ENCODE measurements at regions not wholly inside any gene's neighbourhood (a gene's known extent, or its start where the extent isn't known, plus 50 kb on each side); places are given as distances from the start of the nearest gene placed in this dataset.
"Not testable (repeated sequence)": the region's sequence is repeated elsewhere in the genome, so short reads cannot be mapped to it uniquely, and the experiment has no call there.

DNA sequence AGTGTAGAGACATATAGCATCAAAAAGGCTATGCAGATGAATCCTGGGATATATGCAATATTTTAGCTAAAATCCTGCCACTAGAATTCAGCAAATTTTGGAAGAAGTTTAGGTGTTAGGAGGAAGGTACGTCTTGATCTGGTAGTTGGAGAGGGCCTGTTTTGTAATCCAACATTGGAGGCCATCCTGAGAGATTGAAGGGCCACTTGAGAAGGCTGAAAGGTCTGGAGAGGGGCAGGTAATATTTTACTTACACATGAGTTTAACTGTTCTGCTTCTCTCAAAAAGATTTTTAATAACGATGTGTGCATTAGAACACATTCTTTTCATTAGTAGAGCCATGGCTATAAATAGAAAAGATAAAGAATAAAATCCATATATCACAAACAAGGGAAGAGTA is 422.1 kb downstream of the RAB38 start:
- DNase-seq = no peak

DNA sequence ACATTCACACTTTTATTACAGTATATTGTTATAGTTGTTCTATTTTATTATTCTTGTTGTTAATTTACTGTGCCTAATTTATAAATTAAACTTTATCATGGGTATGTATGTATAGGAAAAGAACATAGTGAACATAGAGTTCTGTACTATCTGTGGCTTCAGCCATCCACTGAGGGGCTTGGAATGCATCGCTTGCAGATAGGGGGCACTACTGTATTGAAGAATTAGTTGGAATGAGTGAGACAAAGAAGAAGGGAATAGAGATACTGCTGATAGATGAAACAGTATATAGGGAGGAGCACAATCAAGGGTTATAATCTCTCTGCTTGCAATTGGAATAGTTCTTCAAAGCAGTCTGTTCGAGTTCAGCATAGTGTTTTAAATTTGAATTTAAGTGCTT is 432.2 kb downstream of the RAB38 start:
- no peak for DNase-seq

DNA sequence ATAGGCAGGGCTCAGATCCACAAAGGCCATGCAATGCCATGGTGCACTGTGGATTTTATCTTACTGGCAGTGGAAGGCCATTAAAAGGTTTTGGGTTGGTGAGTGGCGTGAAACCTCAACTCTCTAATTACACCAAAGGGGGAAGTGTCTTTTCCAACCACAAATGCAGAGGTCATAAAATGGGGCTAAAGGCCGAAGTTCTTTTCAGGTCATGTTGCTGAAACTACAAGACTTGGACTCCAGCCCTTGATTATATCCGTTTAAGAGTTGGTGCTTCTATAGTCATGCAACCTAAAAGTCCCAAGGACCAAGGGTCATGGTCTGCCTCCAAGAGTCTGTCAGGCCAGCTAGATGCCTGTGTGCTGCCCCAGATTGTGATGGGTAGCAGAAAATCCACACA is 434.3 kb downstream of the RAB38 start:
- DNase-seq = no peak

DNA sequence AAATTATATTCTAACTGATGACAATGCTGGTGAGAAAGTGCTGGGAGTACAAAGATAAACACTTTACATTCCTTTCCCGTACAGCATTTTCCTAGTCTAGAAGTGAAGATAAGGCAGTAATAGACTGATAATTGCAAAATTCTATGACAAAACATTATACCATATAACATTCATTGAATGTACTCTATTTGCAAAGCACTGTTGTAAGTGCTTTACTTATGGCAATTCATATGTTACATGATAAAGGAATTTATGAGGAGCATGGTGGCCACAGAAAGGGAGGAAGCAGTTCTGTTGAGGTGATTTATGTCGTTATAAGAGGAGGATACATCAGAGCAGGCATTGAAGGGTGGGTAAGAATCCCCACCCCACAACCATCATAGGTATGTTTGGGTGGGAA is 434.8 kb downstream of the RAB38 start:
- no peak for DNase-seq

DNA sequence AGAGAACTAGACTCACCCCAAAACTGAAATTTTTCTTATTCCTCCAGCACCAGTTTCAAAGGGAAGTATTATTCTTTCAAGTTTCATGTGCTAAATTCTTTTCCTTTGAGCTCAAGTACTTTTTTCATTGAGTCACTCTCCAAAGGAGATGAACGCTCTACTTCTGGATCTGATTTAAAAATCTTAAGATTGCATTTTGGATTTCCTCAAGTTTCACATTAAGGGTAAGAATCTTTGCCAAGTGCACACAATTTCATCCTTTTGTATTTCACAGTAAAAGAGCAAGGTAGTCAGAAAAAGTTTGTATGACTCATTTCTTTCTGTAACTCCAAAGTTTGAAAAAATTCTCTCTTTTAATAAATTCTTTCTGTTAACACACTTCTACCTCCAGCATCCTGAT is 435.5 kb downstream of the RAB38 start:
- DNase-seq = no peak

DNA sequence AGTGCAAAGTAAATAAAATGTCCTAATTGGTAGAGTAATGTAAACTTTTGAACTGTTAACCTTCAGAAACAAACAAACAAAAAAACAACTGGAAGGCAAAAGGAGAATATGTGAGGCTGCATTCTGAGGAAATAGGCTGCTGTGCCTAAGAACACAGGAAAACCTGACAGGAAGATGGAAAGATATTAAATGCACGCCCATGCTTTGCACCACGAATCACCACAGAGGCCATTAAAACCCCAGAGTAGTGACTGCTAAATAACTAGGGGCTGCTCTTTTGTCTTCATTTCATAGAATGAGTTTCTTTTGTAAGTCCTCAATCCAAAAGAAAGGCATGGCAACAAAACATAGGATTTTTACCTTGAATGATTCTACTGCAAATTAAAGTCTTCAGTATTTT is 436.0 kb downstream of the RAB38 start:
- DNase-seq = no peak

DNA sequence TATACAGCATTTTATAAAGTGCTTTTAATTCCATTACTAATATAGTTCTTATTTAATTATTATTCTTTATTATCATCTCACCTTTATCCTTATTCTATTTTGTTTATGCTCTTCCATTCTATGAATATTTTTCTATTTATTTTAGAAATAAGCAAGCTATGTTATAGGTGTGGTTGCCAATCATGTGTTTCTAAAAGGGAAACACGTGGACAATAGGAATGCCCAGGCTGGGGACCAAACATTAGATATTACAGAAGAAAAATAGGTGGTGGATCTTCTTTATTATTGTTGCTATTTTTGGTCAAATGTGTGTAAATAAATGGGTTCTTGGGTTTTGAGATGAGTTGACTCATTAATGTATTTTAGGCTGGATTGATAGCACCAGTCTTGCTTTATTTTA is 438.3 kb downstream of the RAB38 start:
- no peak for DNase-seq

DNA sequence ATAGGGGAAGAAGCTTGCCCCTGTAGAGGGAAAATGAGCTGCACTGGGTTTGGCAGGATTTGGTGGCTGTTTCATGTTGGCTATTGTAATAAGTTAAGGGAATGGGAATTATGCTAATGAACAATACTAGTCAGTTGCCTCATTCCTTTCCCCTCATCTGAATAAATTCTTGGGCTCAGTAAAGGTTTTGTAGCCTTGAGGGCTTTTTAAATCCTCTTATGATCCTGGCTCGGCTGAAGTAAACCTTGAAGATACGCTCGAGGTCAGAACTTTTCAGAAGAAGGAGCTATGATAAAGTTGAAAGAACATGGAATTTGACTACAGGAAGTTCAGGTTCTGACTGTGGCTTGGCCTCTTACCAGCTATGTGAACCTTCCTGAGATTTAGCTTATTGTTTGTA is 448.7 kb downstream of the RAB38 start:
- DNase-seq = no peak

DNA sequence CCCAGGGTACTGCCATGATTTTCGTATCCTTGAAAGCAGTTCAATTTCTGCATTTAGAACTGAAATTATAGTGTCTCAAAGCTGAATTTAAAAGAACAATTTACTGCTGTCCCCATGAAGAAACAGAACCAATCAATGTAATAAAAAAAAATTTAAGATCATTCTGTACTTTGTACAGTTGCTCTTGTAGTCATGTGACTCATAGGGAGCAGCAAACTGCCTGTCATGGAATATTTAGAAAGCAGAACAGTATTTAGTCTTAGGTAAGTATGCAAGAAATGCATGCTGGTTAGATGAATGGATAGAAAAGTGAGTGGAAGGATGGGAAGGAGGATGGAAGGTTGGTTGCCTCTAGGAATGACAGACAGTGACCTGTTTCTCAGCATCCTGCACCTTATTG is 450.9 kb downstream of the RAB38 start:
- DNase-seq = no peak

DNA sequence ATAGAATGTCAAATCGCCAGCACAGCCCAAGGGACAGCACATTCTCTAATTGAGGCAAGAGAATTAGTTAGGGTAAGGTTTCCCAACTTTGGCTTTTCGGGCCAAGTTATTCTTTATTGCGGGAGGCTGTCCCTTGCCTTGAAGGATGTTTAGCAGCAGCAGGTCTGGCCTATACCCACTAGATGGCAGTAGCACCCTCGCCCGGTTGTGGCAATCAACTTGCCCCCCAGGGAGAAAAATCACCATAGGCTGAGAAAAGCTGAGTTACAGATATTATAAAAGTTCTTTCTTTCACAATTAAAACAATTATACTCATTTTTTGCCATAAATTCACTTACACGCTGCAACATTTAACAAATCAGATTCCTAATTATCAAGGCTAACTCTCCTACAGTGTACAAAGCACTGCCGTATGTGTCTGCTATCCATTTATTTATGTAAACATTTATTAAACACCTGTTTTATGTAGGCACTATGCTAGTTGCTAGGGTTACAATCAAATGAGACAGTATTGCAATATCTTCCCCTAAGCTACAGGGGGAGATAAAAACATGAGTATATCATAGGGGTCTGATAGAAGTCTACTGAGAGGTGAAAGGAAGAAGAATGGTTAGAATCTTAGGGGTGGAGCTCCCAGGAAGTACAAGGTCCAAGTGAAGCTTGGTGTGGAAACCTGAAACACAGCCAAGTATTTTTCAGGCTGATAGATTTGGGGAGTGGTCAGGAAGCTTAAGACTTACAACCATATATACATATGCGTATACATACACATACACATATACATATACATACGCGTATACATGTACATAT is 452.3 kb downstream of the RAB38 start:
- no peak for DNase-seq

DNA sequence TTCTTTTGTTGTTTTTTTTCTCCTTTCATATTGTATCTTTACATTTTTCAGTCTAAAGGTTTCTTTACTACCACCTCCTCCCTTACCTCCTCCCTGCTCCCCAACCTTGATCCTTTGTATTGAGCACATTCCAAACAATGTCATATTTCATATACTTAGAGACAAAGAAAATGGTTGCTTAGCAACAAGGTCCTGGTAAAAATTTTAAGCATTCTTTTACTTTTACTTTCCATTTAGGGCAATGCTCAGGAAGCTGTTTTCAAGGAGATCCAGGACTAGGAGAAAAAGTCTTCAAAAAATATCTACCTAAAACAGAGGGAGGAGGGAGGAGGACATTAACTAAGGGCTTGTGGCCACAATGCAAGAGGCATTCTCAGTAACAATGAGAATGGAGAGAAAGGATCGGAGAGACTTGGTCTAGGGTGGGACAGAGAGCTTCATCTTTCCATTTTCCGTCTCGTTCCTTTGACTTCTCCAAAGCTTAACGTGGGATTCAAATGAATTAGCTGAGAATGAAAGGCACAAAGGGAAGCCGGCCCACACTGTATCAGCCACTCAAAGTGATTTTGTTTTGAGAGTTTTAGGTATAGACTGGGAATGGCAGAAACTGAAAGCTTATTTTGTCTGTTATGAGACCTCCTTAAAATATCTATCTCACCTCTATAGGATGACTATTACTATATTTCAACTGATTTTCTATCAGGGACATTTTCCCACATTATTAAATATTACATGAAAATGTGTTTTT is 455.7 kb downstream of the RAB38 start:
- DNase-seq = no peak

DNA sequence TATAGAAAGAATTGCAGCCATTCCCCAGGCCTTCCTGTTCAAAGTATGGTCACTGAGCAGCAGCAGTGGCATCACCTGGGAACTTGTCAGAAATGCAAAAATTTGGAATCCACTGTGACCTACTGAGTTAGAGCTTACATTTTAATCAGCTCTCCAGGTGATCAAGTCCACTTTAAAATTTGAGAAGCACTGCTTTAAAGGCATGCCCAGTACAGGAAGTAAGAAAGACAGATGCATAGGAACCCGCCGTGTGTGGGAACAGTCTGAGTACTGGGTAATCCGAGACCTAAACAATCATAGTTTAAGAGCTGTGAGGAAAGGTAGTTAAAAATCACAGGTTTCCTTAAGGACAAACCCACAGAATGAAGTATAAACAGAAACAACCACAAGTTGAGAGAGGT is 462.4 kb downstream of the RAB38 start:
- DNase-seq = no peak

DNA sequence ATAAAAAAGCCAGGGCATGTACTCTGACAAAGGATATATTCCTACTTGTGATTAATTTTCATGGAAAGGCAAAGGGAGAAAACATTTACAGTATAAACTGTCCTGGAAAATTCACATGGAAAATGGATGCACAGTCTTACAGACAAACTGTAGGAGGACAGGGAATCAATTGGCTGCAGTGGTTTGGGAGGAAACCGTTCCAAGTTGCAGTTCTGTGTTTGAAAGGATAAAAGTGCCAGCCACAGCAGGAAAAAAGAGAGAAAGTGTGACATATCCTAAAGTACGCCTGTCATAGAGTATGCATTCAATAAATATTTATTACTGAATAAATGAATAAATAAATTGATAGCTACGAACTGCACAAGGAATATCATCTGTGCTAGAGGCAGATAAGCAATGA is 462.9 kb downstream of the RAB38 start:
- DNase-seq = no peak

DNA sequence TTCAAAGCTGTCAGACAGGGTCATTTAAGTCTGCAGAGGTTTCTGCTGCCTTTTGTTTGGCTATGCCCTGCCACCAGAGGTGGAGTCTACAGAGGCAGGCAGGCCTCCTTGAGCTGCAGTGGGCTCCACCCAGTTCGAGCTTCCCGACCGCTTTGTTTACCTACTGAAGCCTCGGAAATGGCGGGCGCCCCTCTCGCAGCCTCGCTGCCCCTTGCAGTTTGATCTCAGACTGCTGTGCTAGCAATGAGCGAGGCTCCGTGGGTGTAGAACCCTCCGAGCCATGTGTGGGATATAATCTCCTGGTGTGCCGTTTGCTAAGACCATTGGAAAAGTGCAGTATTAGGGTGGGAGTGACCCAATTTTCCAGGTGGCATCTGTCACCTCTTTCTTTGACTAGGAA is 471.7 kb downstream of the RAB38 start:
- DNase-seq = not testable (repeated sequence)

DNA sequence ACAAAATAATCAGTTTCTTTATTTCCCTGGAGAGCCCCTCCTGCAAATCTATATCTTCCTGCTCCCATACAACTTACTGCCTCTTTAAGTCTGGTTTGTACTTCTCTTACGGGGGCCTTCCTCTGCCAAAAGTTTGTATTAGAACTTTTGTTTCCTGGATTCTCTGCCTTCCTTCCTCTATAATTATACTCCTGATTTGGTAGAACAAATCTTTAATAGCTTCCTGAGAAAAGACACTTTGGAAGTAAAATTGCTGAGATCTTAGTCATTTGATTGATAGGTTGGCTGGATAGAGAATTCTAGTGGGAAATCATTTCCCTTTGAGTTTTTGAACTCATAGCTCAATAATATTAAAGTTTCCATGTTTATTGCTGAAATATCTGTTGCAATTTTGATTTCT is 499.2 kb downstream of the RAB38 start:
- DNase-seq = no peak

DNA sequence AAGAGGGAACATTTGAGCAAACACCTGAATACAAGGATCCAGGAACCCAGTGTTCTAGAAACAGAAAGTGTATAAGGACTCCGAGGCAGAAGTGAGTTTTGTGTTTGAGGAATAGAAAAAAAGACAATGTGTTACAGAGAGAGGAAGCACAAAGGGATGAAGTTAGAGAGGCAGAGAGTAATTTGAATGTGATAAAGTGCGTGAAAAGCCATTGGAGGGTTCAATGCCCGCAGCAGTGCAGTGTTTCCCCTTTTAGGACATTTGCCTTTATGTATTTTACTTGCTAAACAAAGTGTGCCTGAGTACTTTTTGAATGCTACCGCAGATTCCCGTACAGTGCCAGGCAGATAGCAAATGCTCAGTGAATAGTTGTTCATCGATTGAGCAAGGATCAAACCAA is 508.5 kb downstream of the RAB38 start:
- DNase-seq = no peak

DNA sequence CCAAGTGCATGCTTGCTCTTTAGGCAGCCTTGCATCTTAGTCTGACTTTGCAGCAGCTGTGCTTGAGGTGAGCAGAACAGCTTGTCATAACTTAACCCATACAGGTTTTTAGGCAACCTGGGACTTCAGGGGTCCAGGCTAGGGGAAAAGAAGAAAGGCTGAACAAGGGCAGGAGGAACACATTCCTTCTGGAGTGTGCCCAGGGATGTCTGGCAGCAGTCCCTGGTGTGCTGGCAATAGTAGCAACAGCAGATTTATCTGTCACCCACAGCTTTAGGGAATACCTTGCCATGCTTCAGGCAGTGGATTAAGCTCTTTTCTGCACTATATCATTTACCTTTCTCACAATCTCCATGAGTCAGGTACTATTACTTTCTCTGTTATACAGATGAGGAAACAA is 513.0 kb downstream of the RAB38 start:
- no peak for DNase-seq

DNA sequence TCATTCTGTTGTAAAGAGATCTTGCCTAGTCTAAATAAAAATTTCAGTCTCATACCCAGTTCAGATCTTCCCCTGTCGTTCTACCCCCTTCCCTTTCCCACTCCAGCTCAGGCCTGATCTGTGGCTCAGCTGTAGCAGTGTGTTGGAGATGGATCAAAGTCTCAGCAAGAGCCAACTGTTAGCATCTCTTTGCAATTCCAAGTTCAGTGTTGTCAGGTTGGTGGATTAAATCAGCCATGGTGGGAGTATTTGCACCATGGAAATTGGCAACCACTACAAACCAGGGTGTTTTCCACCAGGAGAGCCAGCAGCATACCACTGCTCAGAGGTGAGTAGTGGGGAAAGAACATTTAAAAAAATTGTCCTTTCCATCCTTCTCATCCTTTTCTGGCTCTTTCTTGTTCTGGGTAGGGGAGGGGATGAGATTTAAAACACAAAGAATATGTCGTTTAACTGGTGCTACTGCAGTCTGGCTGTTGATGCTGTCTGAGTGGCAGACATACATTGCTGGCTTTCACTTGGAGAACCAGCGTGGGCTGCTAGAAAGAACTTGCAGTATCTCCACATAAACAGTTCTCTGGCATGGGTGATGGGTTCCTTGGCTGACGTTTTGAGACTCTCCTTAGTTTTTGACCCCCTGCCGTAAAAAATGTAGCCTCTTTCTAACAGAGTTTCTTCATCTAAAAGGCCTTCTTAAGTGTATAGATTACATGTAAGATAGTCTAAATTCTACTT is 514.1 kb downstream of the RAB38 start:
- DNase-seq = no peak

DNA sequence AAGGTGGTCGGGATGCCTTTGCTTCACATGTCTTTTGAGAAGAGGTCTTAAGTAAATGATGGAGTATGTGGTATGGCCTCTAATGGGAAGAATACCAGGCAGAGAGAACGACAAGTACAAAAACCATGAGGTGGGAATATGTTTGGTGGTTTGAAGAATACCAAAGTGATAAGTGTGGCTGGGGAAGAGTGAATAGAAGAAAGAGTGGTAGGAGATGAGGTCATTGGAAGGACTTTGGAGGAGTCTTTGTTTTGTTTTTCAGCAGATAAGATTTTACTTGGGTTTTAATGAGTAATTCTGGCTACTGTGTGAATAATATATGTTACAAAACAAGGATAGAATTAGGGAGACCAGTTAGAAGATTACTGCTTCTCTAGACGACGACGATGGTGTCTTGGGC is 515.4 kb downstream of the RAB38 start:
- DNase-seq = no peak

DNA sequence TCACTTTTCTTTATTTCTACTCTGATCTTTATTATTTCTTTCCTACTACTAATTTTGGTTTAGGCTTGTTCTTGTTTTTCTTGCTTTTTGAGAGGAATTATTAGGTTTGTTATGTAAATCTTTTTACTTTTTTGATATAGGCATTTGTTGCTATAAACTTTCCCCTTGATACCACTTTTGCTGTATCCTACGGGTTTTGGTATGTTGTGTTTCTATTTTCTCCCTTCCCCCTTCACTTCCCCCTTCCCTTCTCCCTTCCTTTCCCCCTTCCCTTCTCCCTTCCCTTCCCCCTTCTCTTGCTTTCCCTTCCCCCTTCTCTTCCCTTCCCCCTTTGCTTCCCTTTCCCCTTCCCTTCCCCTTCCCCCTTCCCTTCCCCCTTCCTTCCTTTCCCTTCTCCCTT is 529.6 kb downstream of the RAB38 start:
- no peak for DNase-seq

DNA sequence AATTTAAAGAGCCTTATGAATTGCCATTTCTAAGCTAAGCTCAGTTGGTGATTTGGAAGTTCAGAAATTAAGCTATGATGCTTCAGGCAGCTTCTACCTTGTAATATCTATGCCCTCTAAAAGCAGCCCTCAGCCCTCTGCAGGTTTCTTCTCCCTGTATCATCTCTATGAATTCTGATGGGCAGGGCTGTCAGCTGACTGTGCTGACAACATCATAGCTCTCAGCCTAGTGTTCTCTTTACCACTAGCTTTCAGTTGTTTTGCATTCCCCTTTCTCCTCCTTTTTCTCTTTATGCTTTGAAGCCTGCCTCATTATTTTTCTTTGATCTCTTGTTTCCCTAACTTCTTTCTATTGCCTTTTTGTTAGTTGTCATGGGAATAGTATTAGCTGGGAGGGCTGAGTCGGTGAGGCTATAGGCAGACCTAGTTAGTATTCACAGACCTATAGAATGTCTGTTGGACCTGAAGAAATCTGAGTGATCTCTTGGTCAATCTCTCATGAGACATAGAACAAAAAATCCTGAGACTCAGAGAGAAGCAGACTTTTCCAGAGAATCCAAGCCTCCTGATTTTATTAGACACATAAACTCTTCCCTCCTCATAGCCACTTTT is 535.4 kb downstream of the RAB38 start:
- no peak for DNase-seq

DNA sequence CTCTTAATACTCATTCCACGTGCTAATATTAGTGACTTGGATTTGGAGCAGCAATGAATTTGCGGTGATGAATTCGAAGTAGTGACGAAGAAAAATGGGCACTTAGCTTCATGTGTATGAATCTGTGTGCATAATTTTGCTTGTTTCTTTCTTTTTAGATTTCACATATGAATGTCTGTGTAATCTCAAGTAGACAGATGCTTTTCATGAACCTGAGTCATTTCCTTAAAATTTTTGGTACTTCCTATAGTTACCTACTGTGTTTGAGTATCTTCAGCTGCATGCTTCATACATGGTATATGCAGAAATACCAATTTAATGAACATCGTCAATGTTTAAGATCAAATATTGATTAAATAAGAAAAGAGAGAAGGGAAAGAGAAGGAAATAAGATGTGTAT is 540.2 kb downstream of the RAB38 start:
- DNase-seq = no peak

DNA sequence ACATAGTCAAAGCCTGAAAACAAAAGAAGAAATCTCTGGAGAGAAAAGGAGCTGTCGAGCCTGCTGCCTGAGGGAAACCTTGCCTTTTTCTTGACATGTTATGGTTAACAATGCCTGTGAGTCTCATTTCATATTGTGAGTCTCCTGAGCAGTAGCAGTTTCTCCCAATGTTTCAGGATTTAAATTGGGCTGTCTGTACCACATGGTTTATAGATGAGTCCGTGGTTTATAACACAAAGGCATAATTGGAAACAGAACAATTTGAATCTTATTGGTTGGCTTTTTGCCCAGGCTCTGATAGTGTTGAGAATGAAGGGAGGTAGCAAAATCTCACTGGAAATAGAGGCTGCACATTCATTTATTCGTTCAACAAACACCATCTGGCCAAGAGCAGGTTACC is 540.9 kb downstream of the RAB38 start:
- no peak for DNase-seq

DNA sequence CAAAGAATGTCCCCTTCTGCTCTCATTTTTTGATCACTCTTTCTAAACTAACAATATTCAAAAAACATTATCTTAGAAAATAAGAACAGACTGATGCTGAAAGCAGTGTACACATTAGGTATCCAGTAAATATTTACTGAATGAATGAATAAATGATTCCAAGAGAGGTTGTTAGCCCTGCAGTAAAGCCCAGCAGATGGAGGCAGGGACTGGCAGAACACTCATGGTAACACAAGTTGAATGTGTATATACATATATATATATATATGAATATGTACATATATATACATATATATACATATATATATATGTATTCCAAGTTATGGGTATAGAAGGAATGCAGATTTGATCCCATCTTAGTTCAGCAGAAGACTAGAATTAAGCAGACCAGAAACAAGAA is 546.3 kb downstream of the RAB38 start:
- DNase-seq = no peak

Measured in stimulated activated CD4-positive, alpha-beta T cell treated with anti-CD3 and anti-CD28 coated beads, Interleukin-4, amount 100 ng/mL, for 1 hour (primary cell).